Fibroblast of skin of scalp (primary cell): ENCODE measurements at regions not wholly inside any gene's neighbourhood (a gene's known extent, or its start where the extent isn't known, plus 50 kb on each side); places are given as distances from the start of the nearest gene placed in this dataset.

Source experiments
- DNase-seq: peaks from one replicate; pipeline ENCODE4 v3.0.0-alpha.2; 2013

DNA sequence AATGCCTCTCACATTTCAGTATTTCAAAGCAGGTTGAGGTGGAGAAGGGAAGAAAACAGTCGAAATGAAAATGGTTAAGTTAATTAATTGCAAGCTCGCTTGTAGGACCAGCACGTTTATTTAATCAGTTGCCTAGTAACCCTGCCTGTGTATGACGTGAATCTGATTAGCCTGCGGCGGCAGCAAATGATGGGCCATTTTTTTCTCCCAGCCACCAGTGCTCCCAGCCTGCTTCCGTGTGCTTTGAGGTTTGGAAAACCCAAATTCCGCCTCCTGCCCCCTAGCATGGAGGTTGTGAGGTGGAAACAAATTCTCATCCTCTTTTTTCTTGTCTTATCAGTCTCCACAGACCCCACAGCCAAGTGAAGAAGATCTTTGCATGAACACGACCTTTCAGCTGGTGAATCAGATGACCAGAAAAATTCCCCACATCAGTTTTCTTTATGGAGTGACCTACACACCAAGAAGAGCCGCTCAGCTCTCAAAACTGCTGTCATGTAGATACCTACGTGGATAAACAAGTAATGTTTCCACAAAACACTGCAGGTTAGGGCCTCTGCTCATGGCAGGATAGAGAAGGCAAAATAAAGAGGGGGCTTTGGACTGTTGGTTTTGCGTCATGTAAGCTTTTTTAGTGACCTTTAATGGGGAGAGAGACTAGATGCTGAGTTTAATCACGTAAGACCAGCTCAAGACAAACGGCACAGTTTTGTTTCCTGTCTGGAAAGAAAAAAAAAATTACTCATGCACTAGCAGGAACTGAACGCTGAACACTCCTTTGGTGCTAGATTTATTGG is 572.9 kb upstream of the NOX3 start:
- no peak for DNase-seq

DNA sequence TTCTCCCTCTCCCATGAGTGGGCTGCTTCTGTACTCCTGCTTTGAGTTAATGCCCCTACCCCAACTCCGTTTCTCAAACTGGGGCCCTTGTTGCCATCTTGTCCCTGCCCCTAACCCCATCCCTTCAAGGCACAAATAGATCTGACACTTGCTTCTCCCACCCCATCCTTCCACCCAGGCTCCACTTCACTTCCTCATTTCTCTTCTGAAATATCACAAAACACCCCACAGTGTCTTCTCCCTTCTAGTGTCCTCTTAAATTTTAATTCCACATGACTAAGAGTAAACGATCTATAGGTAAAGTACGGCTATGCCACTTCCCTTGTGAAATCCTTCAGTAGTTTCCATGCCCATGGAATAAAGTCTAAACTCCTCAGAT is 571.6 kb upstream of the NOX3 start:
- no peak for DNase-seq

DNA sequence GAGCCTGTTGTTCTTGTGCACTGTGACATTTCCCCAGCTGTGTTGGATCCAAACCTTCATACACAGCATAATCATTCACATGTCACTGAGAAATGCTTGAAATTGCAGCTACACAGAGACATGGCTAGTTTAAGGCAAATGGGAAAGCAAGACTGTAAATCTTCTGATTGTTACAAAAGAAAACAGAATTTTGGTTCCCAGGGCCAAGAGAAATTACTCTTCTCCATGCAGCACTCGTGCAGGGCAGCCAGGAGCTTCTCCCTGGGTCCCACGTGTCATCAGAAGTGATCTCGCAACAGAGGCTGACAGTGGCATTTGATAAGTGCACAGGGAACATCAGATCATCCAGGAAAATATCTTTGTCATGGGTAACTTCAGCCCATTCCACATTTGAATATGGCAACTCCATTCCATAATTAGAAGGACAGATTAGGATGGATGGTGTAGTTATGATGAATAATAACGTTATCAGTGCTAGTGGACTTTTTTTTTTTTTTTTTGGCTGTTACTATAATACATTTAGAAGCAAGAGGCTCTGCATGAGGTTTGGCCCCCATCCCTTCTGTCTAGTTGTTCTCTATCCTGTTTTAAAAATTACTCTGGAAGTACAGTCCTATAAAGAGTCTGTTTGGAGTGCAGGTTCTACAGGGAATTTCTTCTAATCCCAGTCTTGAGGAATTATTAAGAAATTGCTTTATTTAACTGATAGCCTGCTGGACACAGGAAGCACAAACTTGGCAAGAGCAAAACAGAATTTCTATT is 571.0 kb upstream of the NOX3 start:
- no peak for DNase-seq

DNA sequence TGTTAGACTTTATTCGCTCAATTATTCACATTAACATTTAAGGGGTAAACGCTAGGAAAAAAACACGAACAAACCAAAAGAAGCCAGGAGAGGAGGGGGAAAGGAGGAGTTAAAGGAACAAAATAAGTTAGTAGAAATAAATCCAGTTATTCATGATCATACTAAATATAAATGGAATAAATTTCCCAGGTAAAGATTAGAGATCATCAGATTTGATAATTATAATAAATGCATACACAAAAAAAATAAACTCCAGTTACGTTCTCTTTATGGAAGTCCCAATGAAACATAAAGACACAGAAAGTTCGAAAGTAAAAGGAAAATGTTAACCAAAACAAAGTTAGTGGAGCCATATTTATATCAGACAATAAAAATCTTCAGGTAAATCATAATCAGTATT is 568.7 kb upstream of the NOX3 start:
- DNase-seq, result no peak

DNA sequence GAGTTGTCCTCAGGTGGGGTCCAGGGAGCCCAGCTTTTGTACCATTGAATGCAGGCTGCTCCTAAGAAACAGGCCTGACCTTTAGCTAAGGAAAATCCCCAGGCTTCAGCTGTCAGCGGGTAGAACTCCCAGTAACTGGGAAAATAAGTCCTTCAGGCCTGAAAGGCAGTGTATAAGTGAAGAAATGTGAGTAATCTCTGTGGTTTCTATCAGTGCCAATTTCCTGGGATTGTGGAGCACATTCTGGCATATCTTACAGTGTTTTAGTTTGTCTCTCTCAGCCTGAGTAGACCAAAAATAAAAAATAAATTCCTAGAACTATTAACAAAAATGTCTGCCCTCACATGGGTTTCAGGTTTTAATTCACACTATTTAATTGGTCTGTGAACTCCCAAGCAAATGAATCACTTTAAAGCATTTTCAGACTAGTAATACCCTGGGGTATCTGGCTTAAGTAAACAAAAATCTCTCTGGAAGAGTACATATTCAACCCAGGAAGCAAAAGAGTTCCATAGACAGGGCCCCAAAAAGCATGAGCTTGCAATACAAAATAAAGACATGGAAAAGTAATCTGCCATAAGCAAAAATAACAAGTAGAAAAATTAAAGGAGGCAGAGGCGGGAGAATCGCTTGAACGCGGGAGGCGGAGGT is 566.2 kb upstream of the NOX3 start:
- peak; percentile 89 for DNase-seq

DNA sequence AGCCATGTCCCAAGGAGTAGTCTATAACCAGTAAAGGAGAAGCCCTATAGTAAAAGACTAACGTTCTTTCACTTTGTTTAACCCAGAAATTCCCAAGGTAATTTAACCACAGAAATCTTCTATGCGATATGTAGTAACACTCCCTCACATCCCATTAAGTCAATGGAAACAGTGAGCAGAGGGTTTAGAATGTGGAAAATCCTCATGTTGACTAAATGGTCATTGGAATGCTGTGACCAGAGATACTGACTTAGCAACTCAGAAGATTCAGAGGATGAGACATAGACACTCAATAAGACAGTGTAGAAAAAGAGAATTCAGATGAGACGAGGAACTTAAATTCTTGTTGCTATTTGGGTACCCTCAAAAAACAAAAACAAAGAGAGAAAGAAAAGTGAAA is 562.2 kb upstream of the NOX3 start:
- DNase-seq, result peak; percentile 88

DNA sequence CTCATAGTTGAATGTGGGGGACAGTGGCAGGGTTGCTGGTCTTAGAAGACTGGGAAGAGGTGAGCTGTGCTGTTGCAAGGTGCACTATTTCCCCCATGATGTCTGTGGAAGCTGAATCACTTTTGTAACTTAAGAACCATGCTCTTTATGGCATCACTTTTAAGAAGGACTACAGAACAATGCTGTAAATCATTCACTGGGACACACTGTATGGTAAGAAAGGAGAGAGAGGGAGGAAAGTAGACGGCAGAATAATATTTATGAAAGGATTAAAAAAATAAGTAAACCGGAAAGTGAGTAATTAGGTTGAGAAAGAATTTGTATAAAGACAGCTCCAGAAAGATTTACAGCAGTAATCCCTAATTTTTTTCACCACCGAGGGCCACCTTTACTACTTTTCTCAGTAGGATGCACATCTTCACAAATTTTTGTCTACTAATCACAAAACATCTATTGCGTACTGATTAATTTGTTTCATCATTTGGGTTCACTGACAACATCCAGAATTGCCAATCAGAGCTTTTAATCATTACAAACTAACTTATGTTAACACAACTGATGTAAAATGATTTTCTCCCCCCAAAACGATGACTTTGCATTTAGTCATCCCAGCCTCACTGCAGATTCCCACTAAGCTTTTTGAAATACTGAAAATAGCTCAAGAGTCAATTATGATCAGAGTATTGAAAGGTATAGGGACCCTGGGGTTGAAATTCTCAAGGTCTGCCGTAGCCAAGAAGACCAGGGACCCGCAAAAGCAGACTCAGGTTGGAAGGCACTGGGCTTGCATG is 560.7 kb upstream of the NOX3 start:
- DNase-seq, result no peak

DNA sequence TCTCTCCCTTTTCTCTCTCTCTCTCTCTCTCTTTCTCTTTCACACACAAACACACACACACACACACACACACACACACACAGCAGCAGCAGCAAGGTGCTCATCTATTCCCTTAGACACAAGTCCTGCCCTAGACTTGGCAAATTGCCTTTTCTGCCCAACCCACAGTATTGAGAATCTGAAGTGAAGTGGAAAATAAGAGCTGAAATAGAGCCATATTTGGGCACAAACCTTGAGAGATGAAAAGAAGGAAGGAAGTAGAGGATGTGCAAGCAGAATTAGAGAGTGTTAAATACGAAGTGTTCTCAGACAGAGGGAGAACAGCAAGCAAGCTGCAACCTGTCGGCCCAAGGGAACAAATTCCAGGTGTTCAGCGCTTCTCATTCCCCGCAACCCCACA is 557.5 kb upstream of the NOX3 start:
- peak; percentile 8 for DNase-seq

DNA sequence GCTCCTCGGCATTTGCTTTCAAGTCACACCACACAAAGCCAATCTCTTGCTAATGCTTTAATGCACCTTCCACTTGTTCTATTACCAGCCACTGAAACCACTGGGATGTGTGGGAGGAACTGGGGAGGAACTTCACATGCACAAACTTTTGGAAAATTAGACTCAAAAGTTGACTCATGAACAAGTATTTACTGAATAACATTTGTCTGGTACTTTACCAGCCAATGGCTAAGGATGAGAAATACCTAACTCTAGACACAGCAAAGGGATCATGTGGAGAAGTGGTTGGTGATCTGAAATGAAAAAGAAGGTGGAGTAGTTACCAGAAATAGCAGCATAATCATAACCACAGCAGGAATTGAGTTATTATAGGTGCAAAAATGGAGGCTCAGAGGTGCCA is 554.0 kb upstream of the NOX3 start:
- DNase-seq, result no peak

DNA sequence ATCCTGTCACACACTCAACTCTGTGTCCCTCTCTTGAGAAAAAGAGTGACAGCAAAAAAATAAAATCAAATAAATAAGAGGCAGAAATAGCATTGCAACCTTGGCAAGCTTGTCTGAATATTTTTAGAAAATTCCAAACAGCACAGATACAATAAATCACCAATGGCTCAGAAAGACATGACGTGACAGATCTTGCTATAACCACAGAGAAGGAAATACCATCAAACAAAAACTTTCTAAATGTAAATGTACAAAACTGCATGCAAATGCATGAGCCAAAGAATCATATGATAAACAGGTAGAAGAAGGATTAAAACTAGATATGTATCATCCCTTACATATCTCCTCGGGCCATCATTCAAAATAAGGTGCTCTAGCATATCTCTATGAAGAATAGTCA is 549.2 kb upstream of the NOX3 start:
- no peak for DNase-seq

DNA sequence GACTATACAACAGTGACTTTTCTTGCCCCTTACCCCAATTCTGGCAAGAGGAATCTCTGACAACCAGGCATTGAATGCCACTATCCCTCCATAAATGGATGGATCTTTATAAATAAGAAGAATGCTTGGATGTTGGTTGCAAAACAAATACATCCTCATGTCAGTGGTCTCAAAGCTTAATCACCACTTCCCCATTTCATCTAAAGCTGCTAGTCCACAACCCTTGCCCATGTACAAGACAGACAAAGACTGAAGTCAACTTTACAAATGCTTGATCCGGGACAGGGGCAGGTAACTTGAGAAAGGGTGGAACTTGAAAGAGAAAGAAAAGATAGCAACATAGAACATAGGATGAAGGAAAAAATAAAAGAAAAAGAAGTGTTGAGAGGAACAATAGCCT is 540.5 kb upstream of the NOX3 start:
- DNase-seq, result no peak

DNA sequence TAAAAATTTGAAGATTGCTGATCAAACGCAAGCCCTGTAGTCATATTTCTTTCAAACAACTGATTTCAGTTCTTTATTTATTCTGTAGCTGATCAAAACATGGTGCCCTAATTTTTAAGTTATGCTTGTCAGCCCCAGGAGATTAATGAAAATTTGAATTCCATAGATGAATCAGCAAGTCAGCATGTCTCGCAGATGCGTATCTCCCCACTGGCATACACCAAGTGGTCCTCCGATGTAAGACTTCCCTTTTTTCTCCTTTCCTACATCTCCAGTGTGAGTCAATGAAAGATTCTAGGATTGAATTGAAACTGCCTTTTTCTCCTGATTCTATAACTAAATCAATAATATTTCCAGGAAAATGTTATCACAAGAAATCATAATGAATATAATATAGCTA is 539.6 kb upstream of the NOX3 start:
- no peak for DNase-seq

DNA sequence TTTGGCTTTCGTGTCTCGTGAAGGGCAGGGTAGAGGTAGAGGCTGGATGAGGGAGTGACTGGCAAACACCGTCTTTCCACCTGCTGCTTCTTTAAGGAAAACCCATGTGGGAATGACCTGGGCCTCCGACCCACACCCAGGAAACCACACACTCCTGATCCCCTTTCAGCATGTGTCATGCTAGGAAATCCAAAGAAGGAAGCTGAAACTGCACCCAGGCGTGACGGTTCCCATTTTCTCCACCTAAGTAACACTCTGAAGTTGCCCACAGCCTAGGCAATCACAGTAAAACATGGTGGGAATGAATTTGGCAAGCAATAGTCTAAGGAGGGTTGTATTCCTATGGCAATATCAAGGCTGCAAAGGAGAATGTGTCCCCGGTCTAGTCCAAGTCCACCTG is 538.4 kb upstream of the NOX3 start:
- no peak for DNase-seq

DNA sequence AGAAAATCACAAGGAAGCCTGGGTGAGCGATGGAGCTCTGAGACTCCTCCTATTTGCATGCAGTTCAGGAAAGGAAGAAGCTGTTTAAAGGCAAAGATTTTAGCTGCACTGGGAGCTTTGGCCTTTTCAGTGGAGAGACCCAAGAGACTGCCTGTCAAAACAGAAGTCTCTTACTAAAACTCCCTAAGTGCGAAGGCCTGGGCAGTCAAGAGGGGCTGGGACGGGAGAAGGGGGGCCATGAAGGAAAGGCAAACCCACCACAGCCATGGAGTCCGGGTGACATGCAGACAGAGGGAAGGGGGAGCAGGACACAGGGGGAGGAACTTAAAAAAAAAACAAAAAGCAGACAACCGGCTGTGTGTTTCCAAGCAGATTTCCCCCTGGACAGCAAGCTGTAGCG is 537.6 kb upstream of the NOX3 start:
- no peak for DNase-seq

DNA sequence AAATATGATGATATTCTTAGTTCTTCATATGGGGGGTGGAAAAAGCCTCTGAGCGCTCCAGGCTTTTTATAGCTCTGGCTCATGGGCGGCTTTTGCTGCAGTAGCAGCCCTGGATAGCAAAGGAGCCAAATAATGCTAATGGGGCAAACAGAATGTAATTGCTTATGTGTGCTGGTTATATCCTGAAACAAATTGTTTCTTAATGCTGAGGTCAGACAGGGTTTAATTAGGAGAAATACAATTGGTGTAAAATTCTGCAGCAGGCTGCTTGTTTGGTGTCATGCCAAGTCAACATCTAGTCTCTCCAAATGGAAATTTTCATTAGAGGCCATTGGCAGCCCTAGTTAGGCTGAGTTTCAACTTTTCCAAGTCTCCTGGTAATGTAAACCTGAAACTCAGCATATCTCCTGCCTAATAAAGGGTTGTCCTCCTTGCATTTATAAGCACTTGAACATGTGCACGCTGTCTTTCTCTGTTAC is 530.1 kb upstream of the NOX3 start:
- no peak for DNase-seq

DNA sequence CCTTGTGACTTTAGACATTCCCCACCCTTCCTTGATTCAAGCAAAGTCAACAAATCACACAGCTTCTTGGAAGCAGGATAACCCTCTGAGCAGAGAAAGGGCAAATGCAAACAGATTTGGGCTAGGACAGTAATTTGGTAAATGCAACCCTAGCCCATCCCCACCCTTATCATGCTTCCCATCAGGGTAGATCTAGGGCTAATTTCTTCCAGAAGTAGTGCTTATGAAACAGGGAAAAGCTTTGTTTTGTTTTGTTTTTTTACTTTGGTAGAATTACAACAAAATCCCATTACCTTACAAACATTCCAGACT is 525.1 kb upstream of the NOX3 start:
- no peak for DNase-seq

DNA sequence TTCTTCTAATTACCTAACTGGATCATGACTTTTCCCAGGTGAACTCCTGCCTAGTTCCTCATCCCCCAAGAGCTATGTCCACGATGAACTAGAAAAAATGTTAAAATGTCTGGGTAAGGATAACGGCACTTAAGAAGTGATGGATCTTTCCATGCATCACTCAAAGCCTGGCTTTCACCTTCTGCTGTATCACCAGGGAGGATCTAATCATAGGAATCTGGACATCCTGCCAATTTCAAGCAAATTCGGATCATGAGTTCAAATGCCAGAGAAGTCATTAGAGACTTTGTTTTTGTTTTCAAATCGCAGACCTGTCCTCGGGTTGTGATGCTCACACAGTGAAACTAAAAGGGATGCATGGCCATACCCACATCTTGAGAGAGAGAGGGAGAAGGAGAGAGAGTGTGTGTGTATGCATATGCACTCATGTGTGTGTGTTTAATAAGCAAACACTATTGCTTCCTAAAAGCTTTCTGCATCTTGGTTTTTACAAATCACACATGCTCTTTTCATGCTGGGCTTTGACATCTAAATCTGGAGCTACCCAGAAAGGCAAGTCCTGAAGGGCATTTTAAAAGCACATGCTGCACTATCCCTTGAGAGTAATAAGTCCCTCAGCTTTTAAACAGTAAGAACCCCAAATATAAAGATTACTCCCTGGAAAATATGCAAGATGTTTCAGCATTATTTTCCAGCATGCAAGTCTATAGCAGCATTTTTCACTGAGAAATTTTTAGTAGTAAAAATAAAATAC is 524.6 kb upstream of the NOX3 start:
- DNase-seq, result no peak

DNA sequence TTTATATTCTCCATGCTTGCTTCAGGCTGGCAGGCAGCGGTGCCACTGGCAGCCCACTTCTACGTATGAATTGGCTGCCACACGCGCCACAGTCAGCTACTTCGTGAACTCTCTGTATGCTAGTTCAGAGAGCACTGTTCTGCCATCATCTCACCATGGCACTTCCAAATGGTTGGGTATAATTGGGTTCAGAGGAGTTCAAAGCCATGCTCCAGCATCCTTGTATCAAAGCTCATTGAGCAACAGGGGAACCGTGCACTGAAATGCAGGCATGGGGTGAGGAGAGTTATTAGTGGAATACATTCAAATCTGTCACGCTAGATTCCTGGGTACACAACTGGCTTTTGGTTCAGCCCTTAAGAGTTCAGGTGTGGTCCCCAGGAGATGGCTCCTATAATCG is 519.9 kb upstream of the NOX3 start:
- DNase-seq, result no peak

DNA sequence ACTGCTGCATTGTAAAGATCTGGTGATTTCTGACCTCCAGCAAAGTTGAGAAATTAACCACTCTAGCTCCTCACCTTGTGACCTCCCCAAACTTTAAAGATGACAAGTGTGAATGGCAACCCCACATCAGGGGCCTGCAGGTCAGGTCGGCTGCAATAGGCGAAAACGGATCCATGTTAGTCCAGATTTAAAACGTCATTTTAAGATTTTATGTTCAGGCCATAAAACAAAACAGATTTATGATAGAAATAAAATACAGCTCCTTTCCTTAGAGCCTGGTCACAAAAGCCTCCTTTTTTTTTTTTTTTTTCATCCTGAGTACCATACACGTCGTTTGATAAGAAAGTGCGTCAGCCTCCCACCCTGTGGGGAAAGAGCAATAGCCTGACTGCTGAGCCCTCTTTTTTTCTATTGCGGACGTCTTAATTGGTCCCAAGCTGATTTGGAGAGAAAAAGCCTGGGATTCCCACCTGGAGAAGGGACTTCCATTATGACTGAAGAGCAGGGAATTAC is 519.2 kb upstream of the NOX3 start:
- no peak for DNase-seq

DNA sequence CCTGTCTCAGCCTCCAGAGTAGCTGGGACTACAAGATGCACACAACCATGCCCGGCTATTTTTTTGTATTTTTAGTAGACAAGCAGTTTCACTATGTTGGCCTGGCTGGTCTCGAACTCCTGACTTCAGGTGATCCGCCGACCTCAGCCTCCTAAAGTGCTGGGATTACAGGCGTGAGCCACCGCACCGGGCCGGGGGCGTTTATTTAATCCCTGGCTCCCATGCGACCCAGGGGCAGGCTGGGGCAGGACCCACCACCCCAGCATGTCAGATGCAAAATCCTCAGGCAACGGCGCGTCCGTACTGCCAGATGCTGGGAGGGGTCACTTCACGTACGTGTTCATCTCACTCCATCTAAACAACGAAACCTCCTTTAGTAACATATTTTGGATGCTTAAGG is 518.7 kb upstream of the NOX3 start:
- no peak for DNase-seq

DNA sequence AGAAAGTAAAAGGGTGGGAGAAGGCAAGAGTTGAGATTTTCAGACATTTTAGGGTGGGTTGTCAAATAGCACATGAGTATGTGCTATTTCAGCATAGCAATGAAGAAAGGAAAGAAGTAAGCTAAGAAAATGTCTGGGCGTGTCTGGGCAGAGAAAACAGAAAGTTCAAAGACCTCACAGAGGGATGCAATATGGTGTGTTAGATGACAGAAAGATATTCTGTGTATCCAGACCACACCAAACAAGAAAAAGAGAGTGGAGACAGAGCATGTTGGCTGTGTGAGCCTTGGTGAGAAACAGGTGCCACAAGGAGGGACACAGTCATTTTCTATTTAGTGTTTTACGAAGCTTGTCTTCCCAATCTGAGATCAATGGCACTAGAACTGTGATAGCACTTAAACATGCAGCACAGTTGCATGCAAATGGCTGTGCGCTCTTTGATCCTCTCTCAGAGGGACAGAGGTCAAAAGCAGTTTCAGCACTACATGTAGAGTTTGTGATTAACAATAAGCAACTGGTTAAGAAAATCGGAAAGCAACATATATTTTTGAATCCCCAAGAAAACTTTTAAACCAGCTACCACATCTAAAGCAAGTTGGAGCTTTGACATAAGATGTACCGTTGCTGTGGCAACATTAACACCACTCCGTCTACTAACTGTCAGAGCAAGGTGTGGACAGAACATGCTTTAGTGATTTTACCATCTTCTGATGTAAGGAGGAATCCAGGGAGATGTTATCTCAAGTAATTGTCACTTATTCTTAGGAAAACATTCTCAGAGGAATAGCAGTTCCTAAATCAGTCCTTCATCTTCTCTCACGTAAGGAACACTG is 515.5 kb upstream of the NOX3 start:
- DNase-seq, result no peak
